ENCODE measurements at regions not wholly inside any gene's neighbourhood (a gene's known extent, or its start where the extent isn't known, plus 50 kb on each side); places are given as distances from the start of the nearest gene placed in this dataset.

- TF ChIP-seq EZH2 (IDR thresholded peaks at IDR 0.05; ENCODE audit: insufficient read depth, poor library complexity, severe bottlenecking) (no peak), EZH2phosphoT487 (IDR thresholded peaks at IDR 0.05; ENCODE audit: insufficient read depth, low read depth) (no peak)
Observed at GRCh38 chr9:13885258-13885657, 428.7 kb downstream of the NFIB start.

Measured in GM23248 (cell line).